HFFc6 (cell line): ENCODE measurements at regions not wholly inside any gene's neighbourhood (a gene's known extent, or its start where the extent isn't known, plus 50 kb on each side); places are given as distances from the start of the nearest gene placed in this dataset.

Source experiments
- DNase-seq: peaks from one replicate; pipeline ENCODE4 v3.0.0-alpha.2; 2018
- H3K27ac Mint-ChIP-seq: 2 replicates; pipeline ENCODE4 v1.8.0; 2020; ENCODE audit warnings: mild to moderate bottlenecking, mixed read lengths
- H3K27me3 Mint-ChIP-seq: 2 replicates; pipeline ENCODE4 v1.8.0; 2021; ENCODE audit warnings: mild to moderate bottlenecking, moderate library complexity, mixed read lengths; ENCODE audit not compliant: insufficient read depth
- H3K36me3 Mint-ChIP-seq: 2 replicates; pipeline ENCODE4 v1.8.0; 2021; ENCODE audit warnings: low read depth, mixed read lengths
- H3K4me1 Mint-ChIP-seq: 2 replicates; pipeline ENCODE4 v1.8.0; 2020; ENCODE audit warnings: low read depth, mixed read lengths
- H3K4me3 Mint-ChIP-seq: 2 replicates; pipeline ENCODE4 v1.8.0; 2020; ENCODE audit warnings: mild to moderate bottlenecking, moderate library complexity, mixed read lengths
- H3K9me3 Mint-ChIP-seq: 2 replicates; pipeline ENCODE4 v1.8.0; 2020; ENCODE audit warnings: mild to moderate bottlenecking, mixed read lengths
- CTCF ChIP-seq: fragments of 200-600 bp; sonication (generic); IDR thresholded peaks from 2 replicates; pipeline ENCODE4 v1.5.0; 2021; ENCODE audit warnings: antibody characterized with exemption, mild to moderate bottlenecking

GRCh38 chr5:24110004-24110615 is 534.7 kb downstream of the CDH10 start:
- peak; percentile 42; the same call in 1 of the 2 replicates for TF ChIP-seq CTCF
- Mint-ChIP-seq H3K4me1 (no peaks in the 10 kb centered on the region), H3K9me3 (peaks cover 16% of the 10 kb centered on the region), H3K27me3 (no peaks in the 10 kb centered on the region), H3K27ac (no peak overlapping the region), H3K4me3 (no peak overlapping the region), H3K36me3 (no peaks in the 10 kb centered on the region)
- DNase-seq = no peak

- Mint-ChIP-seq H3K4me1 (no peaks in the 10 kb centered on the region), H3K9me3 (peaks cover 30% of the 10 kb centered on the region), H3K27ac (no peak overlapping the region), H3K36me3 (no peaks in the 10 kb centered on the region), H3K27me3 (no peaks in the 10 kb centered on the region), H3K4me3 (no peak overlapping the region)
- TF ChIP-seq CTCF = no peak
- DNase-seq = no peak
Observed at GRCh38 chr5:24112420-24112819, 532.4 kb downstream of the CDH10 start.

DNA sequence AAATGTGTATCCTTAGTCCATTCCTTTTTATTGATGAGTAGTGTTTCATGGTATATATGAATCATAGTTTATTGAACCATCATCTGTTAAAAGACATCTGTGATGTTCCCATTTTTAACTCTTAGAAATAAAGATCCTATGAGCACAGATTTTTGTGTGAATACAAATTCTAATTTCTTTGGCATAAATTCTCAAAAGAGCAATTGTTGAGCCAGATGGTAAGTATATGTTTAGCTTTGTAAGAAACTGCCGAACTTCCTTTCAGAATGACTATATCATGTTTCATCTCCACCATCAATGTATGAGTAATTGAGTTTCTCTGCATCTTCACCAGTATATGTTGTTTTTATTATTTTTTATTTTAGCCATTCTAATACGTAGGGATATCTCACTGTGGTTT is 526.4 kb downstream of the CDH10 start:
- no peak for DNase-seq
- Mint-ChIP-seq H3K4me3 (no peak overlapping the region), H3K27me3 (no peaks in the 10 kb centered on the region), H3K4me1 (no peaks in the 10 kb centered on the region), H3K27ac (no peak overlapping the region), H3K36me3 (no peaks in the 10 kb centered on the region), H3K9me3 (peaks cover 55% of the 10 kb centered on the region)
- TF ChIP-seq CTCF = no peak

DNA sequence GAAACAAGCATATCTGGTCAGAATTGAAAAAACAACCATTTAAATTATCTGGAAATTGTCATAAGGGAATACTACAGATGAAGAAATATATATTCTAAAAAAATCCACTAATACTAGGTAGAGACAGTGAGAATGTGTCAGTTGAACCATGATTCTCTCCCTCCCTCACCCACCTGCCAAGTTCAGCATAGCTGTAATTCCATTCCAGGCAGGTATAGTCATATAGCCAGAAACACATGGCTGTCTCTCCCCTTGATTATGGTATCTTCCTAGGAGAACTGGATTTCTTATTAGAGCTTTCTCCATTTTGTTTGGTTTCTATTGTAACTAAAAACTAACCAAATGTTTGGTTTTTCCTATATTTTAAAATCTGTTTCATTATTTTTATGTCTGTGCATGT is 509.2 kb downstream of the CDH10 start:
- no peaks in the 10 kb centered on the region for H3K36me3 Mint-ChIP-seq
- no peak for DNase-seq
- no peak overlapping the region for H3K27ac Mint-ChIP-seq
- H3K9me3 Mint-ChIP-seq = peaks cover 7% of the 10 kb centered on the region
- H3K27me3 Mint-ChIP-seq = no peaks in the 10 kb centered on the region; the same call in 1 of the 2 replicates
- TF ChIP-seq CTCF = no peak
- no peaks in the 10 kb centered on the region for H3K4me1 Mint-ChIP-seq
- no peak overlapping the region for H3K4me3 Mint-ChIP-seq

- H3K36me3 Mint-ChIP-seq = no peaks in the 10 kb centered on the region
- H3K27me3 Mint-ChIP-seq = no peaks in the 10 kb centered on the region; the same call in 1 of the 2 replicates
- H3K4me1 Mint-ChIP-seq = no peaks in the 10 kb centered on the region
- DNase-seq = no peak
- H3K27ac Mint-ChIP-seq = no peak overlapping the region
- no peak overlapping the region for H3K4me3 Mint-ChIP-seq
- no peak for TF ChIP-seq CTCF
- peaks cover 8% of the 10 kb centered on the region for H3K9me3 Mint-ChIP-seq
Observed at GRCh38 chr5:24141046-24141445, 503.7 kb downstream of the CDH10 start.
